Skeletal muscle satellite cell (primary cell): ENCODE measurements at regions not wholly inside any gene's neighbourhood (a gene's known extent, or its start where the extent isn't known, plus 50 kb on each side); places are given as distances from the start of the nearest gene placed in this dataset.
"Not testable (repeated sequence)": the region's sequence is repeated elsewhere in the genome, so short reads cannot be mapped to it uniquely, and the experiment has no call there.

ENCODE experiments used
- H3K27me3 ChIP-seq: 2 replicates; pipeline ENCODE4 v1.7.0; 2013; ENCODE audit warnings: low read length; ENCODE audit not compliant: control insufficient read depth, insufficient read depth
- H3K36me3 ChIP-seq: 2 replicates; pipeline ENCODE4 v1.7.0; 2013; ENCODE audit warnings: mild to moderate bottlenecking, control low read depth, low read length; ENCODE audit not compliant: insufficient read depth
- H3K4me1 ChIP-seq: 2 replicates; pipeline ENCODE4 v1.7.0; 2013; ENCODE audit warnings: low read length; ENCODE audit not compliant: control insufficient read depth, insufficient read depth
- H3K4me2 ChIP-seq: 2 replicates; pipeline ENCODE4 v1.7.0; 2013; ENCODE audit warnings: mild to moderate bottlenecking, low read length
- H3K4me3 ChIP-seq: 2 replicates; pipeline ENCODE4 v1.7.0; 2013; ENCODE audit warnings: low read length
- H3K9ac ChIP-seq: 2 replicates; pipeline ENCODE4 v1.7.0; 2013; ENCODE audit warnings: mild to moderate bottlenecking, low read depth, low read length, moderate library complexity
- H3K9me3 ChIP-seq: replicated peaks from 2 replicates; pipeline ENCODE4 v1.7.0; 2013; ENCODE audit warnings: mild to moderate bottlenecking, control low read depth, low read length

DNA sequence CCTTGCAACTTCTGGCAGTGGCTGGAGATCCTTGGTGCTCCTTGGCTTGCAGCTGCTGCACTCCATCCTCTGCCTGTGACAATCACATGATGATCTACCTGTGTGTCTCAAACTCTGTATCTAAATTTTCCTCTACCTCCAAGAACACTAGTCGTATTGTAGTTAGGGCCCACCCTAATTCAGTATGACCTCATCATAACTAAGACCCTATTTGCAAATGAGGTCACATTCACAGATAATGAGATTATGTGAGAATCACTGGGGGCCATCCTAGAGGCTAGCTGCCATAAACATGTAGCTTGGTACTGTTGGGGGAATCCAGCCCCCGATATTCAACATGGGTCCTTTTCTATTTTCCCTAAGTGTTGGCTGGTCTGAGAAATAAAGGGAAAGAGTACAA lies 183.0 kb upstream of the SMLR1 start:
- Histone ChIP-seq H3K4me1 (no peaks in the 10 kb centered on the region), H3K9ac (no peak overlapping the region), H3K27me3 (no peaks in the 10 kb centered on the region), H3K4me2 (no peak overlapping the region), H3K4me3 (no peak overlapping the region), H3K36me3 (no peaks in the 10 kb centered on the region), H3K9me3 (peaks cover 3% of the 10 kb centered on the region)

DNA sequence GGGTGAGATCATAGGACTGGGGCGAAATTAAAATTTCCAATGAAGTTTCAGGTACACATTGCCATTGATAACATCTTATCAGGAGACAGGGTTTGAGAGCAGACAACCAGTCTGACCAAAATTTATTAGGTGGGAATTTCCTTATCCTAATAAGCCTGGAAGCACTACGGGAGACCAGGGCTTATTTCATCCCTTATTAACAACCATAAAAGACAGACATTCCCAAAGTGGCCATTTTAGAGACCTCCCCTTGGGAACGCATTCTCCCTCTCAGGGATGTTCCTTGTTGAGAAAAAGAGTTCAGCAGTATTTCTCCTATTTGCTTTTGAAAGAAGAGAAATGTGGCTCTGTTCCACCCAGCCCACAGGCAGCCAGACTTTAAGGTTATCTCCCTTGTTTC lies 182.4 kb upstream of the SMLR1 start:
- H3K27me3 ChIP-seq, H3K4me1 ChIP-seq, H3K9ac ChIP-seq, H3K9me3 ChIP-seq, H3K4me2 ChIP-seq, H3K36me3 ChIP-seq, H3K4me3 ChIP-seq: not testable (repeated sequence)

DNA sequence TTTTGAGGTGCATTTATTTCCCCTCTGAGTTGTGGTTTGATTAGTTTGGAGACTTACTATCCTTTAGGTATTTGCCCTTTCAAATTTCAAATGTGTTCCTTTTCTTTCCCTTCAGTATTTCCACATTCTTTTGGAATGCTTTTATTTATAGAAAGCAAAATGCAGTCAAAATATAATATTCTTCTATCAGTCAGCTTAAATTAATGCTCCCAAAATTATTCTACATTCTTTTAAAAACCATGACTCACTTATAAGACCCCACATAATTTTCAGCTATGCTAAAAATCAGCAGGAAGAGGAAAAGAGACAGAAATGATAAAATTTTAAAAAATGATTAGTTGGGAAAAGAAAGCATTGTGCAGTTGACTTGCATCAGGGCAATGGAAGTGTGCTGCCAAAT lies 180.0 kb upstream of the SMLR1 start:
- H3K36me3 ChIP-seq: no peaks in the 10 kb centered on the region
- no peaks in the 10 kb centered on the region for H3K4me1 ChIP-seq
- H3K4me2 ChIP-seq: no peak overlapping the region
- peaks cover 3% of the 10 kb centered on the region for H3K9me3 ChIP-seq
- no peak overlapping the region for H3K9ac ChIP-seq
- no peak overlapping the region for H3K4me3 ChIP-seq
- H3K27me3 ChIP-seq: no peaks in the 10 kb centered on the region

DNA sequence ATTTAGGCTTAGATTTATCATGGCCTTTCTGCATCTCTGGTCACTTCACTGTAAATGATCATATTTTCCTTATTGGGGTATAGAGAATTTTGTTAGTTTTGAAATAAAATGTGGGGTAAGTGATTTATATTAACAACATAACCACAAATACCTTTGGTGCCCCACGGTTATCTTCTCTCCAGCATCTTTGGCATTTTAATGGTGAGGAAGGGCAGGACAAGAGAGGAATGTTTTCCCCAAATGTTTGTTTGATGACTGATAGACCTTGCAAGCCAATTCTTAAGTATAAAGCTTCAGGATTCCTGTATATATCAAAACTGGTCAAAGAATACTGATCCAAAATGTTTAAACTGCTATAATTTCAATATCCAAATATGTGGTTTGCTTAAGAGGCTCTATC lies 171.6 kb upstream of the SMLR1 start:
- Histone ChIP-seq H3K27me3 (no peaks in the 10 kb centered on the region), H3K4me1 (no peaks in the 10 kb centered on the region), H3K36me3 (no peaks in the 10 kb centered on the region), H3K9ac (no peak overlapping the region), H3K4me3 (no peak overlapping the region), H3K4me2 (no peak overlapping the region), H3K9me3 (no peaks in the 10 kb centered on the region)

DNA sequence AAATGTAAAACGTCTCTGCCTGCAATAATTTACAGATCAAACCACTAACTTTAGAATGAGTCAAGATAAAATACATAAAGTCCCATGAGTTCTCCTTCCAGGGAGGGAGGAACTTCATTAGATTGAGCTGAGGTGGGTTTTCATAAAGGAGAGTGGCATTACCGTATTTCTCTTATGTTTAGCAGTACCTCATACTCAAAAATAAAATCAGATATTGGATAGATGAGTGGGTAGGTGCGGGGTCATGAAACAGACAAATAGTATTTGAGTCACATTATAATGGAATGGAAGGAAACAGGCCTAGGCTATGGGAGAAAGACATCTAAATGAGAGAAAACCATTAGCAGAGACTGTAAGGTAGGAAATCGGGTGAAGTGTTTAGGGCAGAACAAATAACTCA lies 166.1 kb upstream of the SMLR1 start:
- Histone ChIP-seq H3K4me2 (no peak overlapping the region), H3K4me1 (no peaks in the 10 kb centered on the region), H3K9ac (no peak overlapping the region), H3K9me3 (no peaks in the 10 kb centered on the region), H3K27me3 (no peaks in the 10 kb centered on the region), H3K36me3 (no peaks in the 10 kb centered on the region), H3K4me3 (no peak overlapping the region)

DNA sequence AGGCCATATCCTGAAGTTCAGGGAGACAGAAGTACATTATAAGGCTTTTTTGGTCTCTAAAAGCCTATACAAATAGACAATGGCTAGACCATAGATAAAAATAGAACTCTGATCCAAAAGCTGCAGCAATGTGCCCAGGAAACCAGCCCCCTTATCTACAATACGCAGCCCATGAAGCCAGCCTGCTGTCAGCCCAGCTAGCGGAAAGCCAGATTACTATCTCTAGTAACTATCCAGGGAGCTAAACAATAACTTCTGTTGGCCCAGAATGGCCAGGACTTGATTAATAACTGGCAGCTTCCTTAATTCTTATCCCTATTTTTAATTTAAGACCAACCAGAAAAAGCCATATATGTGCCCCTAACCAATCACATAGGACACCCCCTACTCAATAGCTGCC lies 160.4 kb upstream of the SMLR1 start:
- Histone ChIP-seq H3K36me3 (no peaks in the 10 kb centered on the region), H3K9me3 (no peaks in the 10 kb centered on the region), H3K9ac (no peak overlapping the region), H3K4me2 (no peak overlapping the region), H3K27me3 (no peaks in the 10 kb centered on the region), H3K4me1 (peaks cover 10% of the 10 kb centered on the region), H3K4me3 (no peak overlapping the region)

DNA sequence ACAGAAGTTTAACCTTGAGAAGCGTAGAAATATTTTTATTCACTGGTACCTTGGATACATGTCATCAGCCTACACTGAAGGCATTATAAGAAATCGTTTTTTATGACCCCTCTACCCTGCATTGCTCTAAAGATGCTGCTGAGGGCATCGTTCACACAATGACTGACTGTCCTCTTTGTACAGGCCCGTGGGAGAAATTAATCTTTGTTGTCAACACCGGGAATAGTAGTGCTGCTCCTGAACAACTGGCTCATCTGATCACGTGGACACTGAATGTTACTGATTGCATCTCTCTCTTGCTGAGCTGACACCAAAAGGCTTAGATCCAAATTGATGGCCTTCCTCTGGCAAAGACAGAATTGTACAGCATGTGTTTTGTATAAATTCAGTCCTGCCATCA lies 157.1 kb upstream of the SMLR1 start:
- H3K27me3 ChIP-seq: no peaks in the 10 kb centered on the region
- no peak overlapping the region for H3K9ac ChIP-seq
- no peaks in the 10 kb centered on the region for H3K9me3 ChIP-seq
- no peak overlapping the region for H3K4me2 ChIP-seq
- peaks cover 11% of the 10 kb centered on the region for H3K4me1 ChIP-seq
- H3K36me3 ChIP-seq: no peaks in the 10 kb centered on the region
- H3K4me3 ChIP-seq: no peak overlapping the region

DNA sequence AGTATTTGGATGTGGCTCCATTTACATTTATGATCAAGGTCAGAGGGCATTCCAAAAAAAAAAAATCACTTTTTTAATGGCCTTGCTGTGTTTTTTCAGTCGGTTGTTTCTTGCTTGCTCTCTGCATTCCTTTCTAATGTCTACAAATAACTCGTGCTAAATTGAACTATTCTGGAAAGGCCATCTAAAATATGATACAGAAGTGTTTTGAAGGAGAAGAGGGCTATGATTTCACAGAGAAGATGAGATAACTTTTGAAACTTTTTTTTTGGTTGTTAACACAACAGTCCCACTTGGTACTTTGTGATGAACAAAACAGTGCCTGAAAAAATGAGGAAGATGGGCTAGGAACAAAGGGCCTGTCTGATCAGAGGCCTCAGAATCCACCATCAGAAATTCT lies 156.1 kb upstream of the SMLR1 start:
- no peaks in the 10 kb centered on the region for H3K9me3 ChIP-seq
- H3K4me1 ChIP-seq: peaks cover 11% of the 10 kb centered on the region
- no peaks in the 10 kb centered on the region for H3K27me3 ChIP-seq
- H3K4me2 ChIP-seq: peak overlapping the region; percentile 36
- no peak overlapping the region for H3K4me3 ChIP-seq
- no peaks in the 10 kb centered on the region for H3K36me3 ChIP-seq
- peak overlapping the region; percentile 15 for H3K9ac ChIP-seq

DNA sequence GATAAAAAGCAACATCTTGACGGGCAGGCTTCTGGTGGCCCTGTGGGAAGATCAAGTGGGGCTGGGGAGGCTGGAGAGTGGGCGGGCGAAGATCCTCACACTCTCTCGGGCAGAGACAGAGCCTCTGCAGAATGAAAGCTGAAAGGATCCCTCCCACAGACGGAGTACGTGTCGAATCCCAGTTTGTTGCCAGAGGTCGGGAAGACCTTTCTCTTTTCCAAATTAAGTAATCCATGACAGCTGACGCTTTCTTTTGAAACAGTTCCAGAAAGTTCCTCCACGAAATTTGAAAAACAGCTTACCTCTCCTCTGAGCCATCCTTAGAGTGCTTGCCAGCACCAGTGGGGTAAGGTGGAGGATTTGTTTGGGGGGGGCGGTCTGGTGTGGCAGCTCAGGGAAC lies 155.6 kb upstream of the SMLR1 start:
- no peaks in the 10 kb centered on the region for H3K27me3 ChIP-seq
- H3K4me2 ChIP-seq: peak overlapping the region; percentile 36
- H3K9ac ChIP-seq: peak overlapping the region; percentile 15
- H3K36me3 ChIP-seq: no peaks in the 10 kb centered on the region
- H3K4me1 ChIP-seq: peaks cover 11% of the 10 kb centered on the region
- H3K9me3 ChIP-seq: no peaks in the 10 kb centered on the region
- H3K4me3 ChIP-seq: no peak overlapping the region

DNA sequence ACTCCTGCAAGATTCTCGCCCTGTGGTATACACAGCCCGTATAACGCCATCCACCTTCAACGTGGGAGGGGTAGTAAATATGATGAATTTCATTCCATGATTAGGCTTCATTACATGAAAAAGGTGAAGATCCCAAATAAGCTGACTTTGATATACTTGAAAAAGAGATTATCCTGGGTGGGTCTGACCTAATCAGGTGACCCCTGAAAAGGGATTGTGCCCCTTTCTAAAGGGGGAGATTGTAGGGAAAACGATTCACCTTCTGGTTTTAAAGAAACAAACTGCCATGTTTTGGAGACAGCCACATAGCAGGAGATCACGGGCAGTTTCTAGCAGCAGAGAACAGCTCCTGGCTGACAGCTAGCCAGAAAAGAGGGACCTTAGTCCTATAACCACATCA lies 155.1 kb upstream of the SMLR1 start:
- Histone ChIP-seq H3K9me3 (peaks cover 2% of the 10 kb centered on the region), H3K4me2 (no peak overlapping the region), H3K4me3 (no peak overlapping the region), H3K36me3 (no peaks in the 10 kb centered on the region), H3K9ac (no peak overlapping the region), H3K4me1 (peaks cover 11% of the 10 kb centered on the region), H3K27me3 (no peaks in the 10 kb centered on the region)

DNA sequence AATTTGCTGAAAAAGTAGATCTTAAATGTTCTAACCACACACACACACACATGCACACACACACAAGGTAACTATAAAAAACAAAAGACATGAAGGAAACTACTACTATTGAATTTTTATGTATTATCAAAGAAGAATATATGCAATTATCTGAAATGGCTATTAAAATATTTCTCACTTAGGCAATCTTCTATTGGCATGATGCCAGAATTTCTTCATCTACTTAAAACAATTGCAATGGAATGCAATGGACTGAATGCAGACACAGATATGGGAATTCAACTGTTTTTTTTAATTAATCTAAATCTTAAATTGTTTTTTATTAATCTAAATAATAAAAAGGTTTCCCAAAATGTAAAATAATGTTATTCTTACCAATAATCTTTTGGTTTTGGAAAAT lies 152.6 kb upstream of the SMLR1 start:
- Histone ChIP-seq H3K36me3 (no peaks in the 10 kb centered on the region), H3K9me3 (peaks cover 6% of the 10 kb centered on the region), H3K27me3 (no peaks in the 10 kb centered on the region), H3K4me2 (no peak overlapping the region), H3K4me3 (no peak overlapping the region), H3K4me1 (peaks cover 11% of the 10 kb centered on the region), H3K9ac (no peak overlapping the region)

DNA sequence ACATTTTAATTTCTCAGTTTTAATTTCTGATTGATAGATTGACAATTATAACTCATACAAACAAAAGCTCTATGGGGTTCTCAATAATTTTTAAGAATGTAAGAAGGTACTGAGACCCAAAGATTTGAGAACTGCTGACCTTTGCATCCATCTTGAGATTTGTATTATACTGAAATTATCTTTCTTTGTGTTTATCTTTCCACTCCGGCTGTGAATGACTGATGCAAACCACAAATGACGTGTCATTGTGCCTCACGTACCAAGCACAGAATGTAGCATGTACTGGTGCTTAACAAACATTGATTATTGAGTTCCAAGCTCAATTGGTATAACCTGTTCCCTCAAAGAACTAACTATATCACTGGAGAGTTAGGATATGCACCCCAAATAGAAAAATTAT lies 152.1 kb upstream of the SMLR1 start:
- Histone ChIP-seq H3K36me3 (no peaks in the 10 kb centered on the region), H3K9ac (no peak overlapping the region), H3K9me3 (peaks cover 6% of the 10 kb centered on the region), H3K27me3 (no peaks in the 10 kb centered on the region), H3K4me3 (no peak overlapping the region), H3K4me2 (no peak overlapping the region), H3K4me1 (peaks cover 11% of the 10 kb centered on the region)
